Upper lobe of right lung (tissue), 1 donor: ENCODE measurements at regions not wholly inside any gene's neighbourhood (a gene's known extent, or its start where the extent isn't known, plus 50 kb on each side); places are given as distances from the start of the nearest gene placed in this dataset.

ENCODE experiments used
- ATAC-seq: fragments of 200-7000 bp; cut with Tn5 transposase; one replicate; pipeline ENCODE4 v1.9.1; 2020; ENCODE audit warnings: mild to moderate bottlenecking, moderate library complexity
- DNase-seq: peaks from one replicate; pipeline ENCODE4 v3.0.0-alpha.2; 2020
- H3K27ac ChIP-seq: fragments of 200-600 bp; one replicate; pipeline ENCODE4 v1.8.0; 2022
- H3K27me3 ChIP-seq: fragments of 200-600 bp; one replicate; pipeline ENCODE4 v1.8.0; 2022; ENCODE audit warnings: mild to moderate bottlenecking
- H3K36me3 ChIP-seq: fragments of 200-600 bp; one replicate; pipeline ENCODE4 v1.8.0; 2022
- H3K4me1 ChIP-seq: fragments of 200-600 bp; one replicate; pipeline ENCODE4 v1.8.0; 2022
- H3K4me3 ChIP-seq: fragments of 200-600 bp; one replicate; pipeline ENCODE4 v1.8.0; 2022; ENCODE audit warnings: mild to moderate bottlenecking
- H3K9me3 ChIP-seq: fragments of 200-600 bp; one replicate; pipeline ENCODE4 v1.8.0; 2022
- intact Hi-C: fragments of 100-400 bp; cut with DNase I; formaldehyde crosslinking; loops from one replicate; pipeline ENCODE4 v1.11.0; 2022
- TF ChIP-seq, protein P1 (sequence below): fragments of 200-600 bp; IDR thresholded peaks from one replicate; pipeline ENCODE4 v1.8.0; 2022; ENCODE audit warnings: antibody characterized with exemption
- donor health status: DM: no; HTN: yes; CAD: no; lungs with severe emphysema.

DNA sequence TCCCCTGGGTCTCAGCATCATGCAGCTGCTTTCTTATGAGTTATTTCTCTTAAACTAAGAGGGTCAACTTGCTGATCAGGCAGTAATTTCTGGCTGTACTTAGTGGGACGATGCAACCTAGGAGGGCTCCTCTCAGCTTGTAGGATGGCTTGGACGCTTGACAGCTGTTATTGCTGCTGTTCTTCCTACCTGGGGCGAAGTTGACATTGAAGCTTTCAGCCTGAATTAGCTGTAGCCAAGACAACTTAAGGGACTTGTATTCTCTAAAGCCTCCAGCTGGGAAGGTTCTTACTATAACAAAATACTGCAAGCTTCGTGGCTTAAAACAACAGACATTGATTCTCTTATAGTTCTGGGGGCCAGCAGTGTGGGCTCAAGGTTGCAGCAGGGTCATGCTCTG, 224.9 kb downstream of the ACTR3B start:
- intact Hi-C loops, result no loop called here
- ATAC-seq (no peak), DNase-seq (no peak)
- TF ChIP-seq, protein P1, sequence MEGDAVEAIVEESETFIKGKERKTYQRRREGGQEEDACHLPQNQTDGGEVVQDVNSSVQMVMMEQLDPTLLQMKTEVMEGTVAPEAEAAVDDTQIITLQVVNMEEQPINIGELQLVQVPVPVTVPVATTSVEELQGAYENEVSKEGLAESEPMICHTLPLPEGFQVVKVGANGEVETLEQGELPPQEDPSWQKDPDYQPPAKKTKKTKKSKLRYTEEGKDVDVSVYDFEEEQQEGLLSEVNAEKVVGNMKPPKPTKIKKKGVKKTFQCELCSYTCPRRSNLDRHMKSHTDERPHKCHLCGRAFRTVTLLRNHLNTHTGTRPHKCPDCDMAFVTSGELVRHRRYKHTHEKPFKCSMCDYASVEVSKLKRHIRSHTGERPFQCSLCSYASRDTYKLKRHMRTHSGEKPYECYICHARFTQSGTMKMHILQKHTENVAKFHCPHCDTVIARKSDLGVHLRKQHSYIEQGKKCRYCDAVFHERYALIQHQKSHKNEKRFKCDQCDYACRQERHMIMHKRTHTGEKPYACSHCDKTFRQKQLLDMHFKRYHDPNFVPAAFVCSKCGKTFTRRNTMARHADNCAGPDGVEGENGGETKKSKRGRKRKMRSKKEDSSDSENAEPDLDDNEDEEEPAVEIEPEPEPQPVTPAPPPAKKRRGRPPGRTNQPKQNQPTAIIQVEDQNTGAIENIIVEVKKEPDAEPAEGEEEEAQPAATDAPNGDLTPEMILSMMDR, result no peak
- Histone ChIP-seq H3K36me3 (no peaks in the 10 kb centered on the region), H3K27ac (no peak overlapping the region), H3K9me3 (no peaks in the 10 kb centered on the region), H3K4me1 (no peaks in the 10 kb centered on the region), H3K27me3 (no peaks in the 10 kb centered on the region), H3K4me3 (no peak overlapping the region)

DNA sequence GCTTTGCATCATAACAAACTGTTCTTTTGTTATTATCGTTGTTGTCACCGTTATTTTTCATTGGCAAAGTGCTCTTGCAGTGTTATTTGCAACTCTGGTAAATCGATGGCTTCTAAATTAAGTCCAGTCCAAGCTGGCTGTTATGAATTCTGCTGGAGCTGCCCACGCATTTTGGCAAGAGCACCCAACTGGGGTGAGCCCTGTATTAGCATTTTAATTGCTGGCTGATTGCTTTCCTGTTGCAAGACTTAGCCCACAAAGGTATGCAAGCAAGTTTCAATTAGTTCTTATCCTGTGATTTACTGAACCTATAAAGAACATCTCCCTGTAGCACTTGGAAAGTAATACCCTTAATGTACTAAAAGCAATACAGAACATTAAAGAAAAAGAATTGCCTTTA, 226.8 kb downstream of the ACTR3B start:
- DNase-seq (no peak), ATAC-seq (no peak)
- no peak overlapping the region for H3K4me3 ChIP-seq
- intact Hi-C loops, result no loop called here
- no peak overlapping the region for H3K27ac ChIP-seq
- TF ChIP-seq, protein P1, result no peak
- no peaks in the 10 kb centered on the region for H3K9me3 ChIP-seq
- H3K27me3 ChIP-seq, result no peaks in the 10 kb centered on the region
- H3K4me1 ChIP-seq, result no peaks in the 10 kb centered on the region
- no peaks in the 10 kb centered on the region for H3K36me3 ChIP-seq

DNA sequence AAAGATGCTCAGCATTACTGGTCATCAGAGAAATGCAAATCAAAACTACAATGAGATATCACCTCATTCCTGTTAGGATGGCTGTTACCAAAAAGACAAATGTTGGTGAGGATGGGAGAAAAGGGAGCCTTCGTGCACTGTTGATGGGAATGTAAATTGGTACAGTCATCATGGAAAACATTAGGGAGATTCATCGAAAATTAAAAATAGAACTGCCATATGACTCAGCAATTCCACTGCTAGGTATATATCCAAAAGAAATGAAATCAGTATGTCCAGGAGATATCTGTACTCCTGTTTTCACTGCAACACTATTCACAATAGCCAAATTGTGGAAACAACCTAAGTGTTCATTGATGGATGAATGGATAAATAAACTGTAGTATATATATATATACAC, 228.1 kb downstream of the ACTR3B start:
- intact Hi-C loops, result no loop called here

DNA sequence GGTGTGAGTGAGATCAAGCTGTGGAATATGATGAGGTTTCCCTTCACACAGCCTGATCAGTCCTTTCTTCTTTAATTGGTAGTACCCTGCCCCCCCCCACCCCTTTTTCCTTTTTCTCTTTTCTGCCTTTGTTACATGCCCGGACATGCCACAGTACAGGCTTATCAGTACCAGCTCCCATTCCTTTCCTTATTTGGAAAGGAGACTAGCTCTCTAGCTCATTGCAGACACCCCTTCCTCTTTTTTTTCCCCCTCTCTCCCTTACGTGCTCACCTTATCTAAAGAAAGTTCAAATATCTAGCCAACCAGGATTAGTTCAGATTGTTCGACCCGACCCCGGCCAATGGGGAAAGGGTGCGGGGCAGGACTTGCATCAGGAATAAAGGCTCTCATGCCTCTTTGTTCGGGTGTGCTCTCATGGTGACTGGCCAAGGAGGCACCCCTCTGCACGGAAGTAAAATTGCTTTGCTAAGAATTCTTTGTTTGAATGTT, 230.4 kb downstream of the ACTR3B start:
- DNase-seq (no peak), ATAC-seq (no peak)
- H3K4me3 ChIP-seq, result no peak overlapping the region
- intact Hi-C loops, result no loop called here
- TF ChIP-seq, protein P1, result no peak
- no peaks in the 10 kb centered on the region for H3K27me3 ChIP-seq
- H3K9me3 ChIP-seq, result no peaks in the 10 kb centered on the region
- no peaks in the 10 kb centered on the region for H3K4me1 ChIP-seq
- H3K27ac ChIP-seq, result no peak overlapping the region
- no peaks in the 10 kb centered on the region for H3K36me3 ChIP-seq

More for the DNA sequence above, 228.1 kb downstream of the ACTR3B start:
- Histone ChIP-seq H3K27me3 (no peaks in the 10 kb centered on the region), H3K9me3 (no peaks in the 10 kb centered on the region), H3K36me3 (no peaks in the 10 kb centered on the region), H3K27ac (no peak overlapping the region), H3K4me1 (no peaks in the 10 kb centered on the region), H3K4me3 (no peak overlapping the region)
- ATAC-seq (no peak), DNase-seq (no peak)
- TF ChIP-seq, protein P1, result no peak

DNA sequence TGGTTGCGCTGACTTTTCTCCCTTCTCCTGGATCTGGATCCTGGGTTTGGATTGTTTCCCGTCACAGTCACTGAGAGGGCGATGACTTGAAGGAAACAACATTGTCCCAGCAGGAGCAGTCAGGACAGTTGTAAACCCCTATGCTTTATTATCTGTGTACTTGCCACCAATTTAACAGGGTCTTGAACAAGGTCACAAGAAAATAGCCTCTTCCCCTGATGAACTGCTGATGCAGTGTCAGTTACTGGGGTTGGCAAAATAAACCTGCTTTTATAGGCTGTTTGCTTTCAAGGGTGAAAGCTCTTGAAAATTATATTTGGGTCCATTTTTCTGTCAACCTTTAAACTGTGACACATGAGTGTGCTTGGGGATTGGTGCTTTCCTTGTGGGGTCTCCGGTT, 238.9 kb downstream of the ACTR3B start:
- Histone ChIP-seq H3K27me3 (no peaks in the 10 kb centered on the region), H3K27ac (no peak overlapping the region), H3K9me3 (no peaks in the 10 kb centered on the region), H3K4me1 (no peaks in the 10 kb centered on the region), H3K36me3 (no peaks in the 10 kb centered on the region), H3K4me3 (no peak overlapping the region)
- no peak for ATAC-seq
- intact Hi-C loops, result no loop called here
- TF ChIP-seq, protein P1, result no peak
- no peak for DNase-seq

DNA sequence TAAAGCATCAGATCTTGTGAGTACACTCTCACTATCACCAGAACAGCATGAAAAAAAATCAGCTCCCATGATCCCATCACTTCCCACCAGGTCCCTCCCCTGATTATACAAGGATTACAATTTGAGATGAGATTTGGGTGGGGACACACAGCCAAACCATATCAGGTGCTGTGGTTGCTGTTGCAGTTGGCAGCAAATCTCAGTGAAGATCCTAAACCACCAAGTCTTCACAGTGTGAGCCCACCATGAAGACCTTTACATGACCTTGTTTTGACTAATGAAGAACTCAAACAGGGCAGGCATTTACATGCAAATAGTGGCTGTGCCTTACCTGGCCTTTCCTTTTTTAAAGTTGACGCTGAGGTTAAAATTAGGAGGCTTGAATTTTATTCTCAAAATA, 242.6 kb downstream of the ACTR3B start:
- no peak for DNase-seq
- Histone ChIP-seq H3K4me3 (no peak overlapping the region), H3K27me3 (no peaks in the 10 kb centered on the region), H3K36me3 (no peaks in the 10 kb centered on the region), H3K4me1 (no peaks in the 10 kb centered on the region), H3K27ac (no peak overlapping the region), H3K9me3 (no peaks in the 10 kb centered on the region)
- no peak for ATAC-seq
- intact Hi-C loops, result no loop called here
- TF ChIP-seq, protein P1, result no peak
